Parathyroid adenoma (tissue), 2 donors: ENCODE measurements at regions not wholly inside any gene's neighbourhood (a gene's known extent, or its start where the extent isn't known, plus 50 kb on each side); places are given as distances from the start of the nearest gene placed in this dataset.

Experiments
- H2AFZ ChIP-seq: fragments of 300-600 bp; sonication (generic); one replicate; pipeline ENCODE4 v1.7.0; 2017; ENCODE audit warnings: antibody characterized with exemption, mild to moderate bottlenecking
- H3K27ac ChIP-seq: fragments of 300-600 bp; sonication (generic); one replicate; pipeline ENCODE4 v1.7.0; 2017
- H3K27me3 ChIP-seq: fragments of 300-600 bp; sonication (generic); one replicate; pipeline ENCODE4 v1.7.0; 2017; ENCODE audit warnings: low read length; ENCODE audit not compliant: control insufficient read depth, insufficient read depth
- H3K36me3 ChIP-seq: fragments of 300-600 bp; sonication (generic); one replicate; pipeline ENCODE4 v1.7.0; 2017; ENCODE audit warnings: low read length; ENCODE audit not compliant: control insufficient read depth, insufficient read depth
- H3K4me1 ChIP-seq: fragments of 300-600 bp; sonication (generic); one replicate; pipeline ENCODE4 v1.7.0; 2017; ENCODE audit warnings: control low read depth
- H3K4me2 ChIP-seq: fragments of 300-600 bp; sonication (generic); one replicate; pipeline ENCODE4 v1.7.0; 2017; ENCODE audit warnings: low read length
- H3K4me3 ChIP-seq: fragments of 300-600 bp; sonication (generic); one replicate; pipeline ENCODE4 v1.7.0; 2017; ENCODE audit warnings: low read depth, low read length
- H3K79me2 ChIP-seq: fragments of 300-600 bp; sonication (generic); one replicate; pipeline ENCODE4 v1.7.0; 2017; ENCODE audit warnings: control low read depth
- H3K9ac ChIP-seq: fragments of 300-600 bp; sonication (generic); one replicate; pipeline ENCODE4 v1.7.0; 2017; ENCODE audit warnings: mild to moderate bottlenecking
- H3K9me3 ChIP-seq: fragments of 300-600 bp; sonication (generic); one replicate; pipeline ENCODE4 v1.7.0; 2017; ENCODE audit warnings: low read length; ENCODE audit not compliant: control insufficient read depth
- TF ChIP-seq, protein P1 (sequence below): fragments of 300-600 bp; sonication (generic); IDR thresholded peaks from one replicate; pipeline ENCODE4 v1.7.0; 2017; ENCODE audit warnings: antibody characterized with exemption, mild to moderate bottlenecking
- donor health status: primary hyperparathyroidism.

DNA sequence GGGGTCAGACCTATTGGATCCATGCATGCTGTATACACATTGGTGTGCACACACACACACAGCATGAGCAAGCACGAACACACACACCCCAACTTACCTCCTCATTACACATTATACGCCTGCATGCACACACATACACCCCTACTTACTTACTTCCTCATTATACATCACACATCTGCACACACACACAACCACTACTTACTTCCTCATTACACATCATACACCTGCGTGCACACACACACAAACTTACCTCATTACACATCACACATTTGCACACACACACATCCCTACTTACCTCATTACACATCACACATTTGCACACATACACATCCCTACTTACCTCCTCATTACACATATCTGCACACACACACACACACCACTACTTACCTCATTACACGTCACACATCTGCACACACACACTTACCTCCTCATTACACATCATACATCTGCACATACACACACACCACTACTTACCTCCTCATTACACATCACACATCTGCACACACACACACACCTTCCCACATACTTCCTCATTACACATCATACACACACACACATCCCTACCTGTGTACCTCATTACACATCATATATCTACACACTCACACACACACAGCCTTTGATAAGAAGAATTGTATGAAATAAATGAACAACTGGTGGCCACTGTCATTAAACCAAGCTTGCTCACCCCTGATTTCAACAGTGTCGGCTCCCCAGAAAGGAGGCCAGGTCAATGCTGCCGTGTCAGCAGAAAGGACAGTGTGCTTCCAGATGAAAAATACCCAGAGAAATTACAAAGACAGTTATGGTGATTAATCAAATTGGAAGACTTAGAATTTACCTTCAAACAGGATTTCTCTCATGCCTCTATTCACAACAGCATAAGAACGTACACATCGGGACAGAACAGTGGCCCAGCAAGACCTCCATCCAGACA lies 117.8 kb downstream of the SETD4 start:
- no peaks in the 10 kb centered on the region for H3K9me3 ChIP-seq
- TF ChIP-seq, protein P1, sequence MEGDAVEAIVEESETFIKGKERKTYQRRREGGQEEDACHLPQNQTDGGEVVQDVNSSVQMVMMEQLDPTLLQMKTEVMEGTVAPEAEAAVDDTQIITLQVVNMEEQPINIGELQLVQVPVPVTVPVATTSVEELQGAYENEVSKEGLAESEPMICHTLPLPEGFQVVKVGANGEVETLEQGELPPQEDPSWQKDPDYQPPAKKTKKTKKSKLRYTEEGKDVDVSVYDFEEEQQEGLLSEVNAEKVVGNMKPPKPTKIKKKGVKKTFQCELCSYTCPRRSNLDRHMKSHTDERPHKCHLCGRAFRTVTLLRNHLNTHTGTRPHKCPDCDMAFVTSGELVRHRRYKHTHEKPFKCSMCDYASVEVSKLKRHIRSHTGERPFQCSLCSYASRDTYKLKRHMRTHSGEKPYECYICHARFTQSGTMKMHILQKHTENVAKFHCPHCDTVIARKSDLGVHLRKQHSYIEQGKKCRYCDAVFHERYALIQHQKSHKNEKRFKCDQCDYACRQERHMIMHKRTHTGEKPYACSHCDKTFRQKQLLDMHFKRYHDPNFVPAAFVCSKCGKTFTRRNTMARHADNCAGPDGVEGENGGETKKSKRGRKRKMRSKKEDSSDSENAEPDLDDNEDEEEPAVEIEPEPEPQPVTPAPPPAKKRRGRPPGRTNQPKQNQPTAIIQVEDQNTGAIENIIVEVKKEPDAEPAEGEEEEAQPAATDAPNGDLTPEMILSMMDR, result no peak
- no peaks in the 10 kb centered on the region for H3K4me1 ChIP-seq
- no peaks in the 10 kb centered on the region for H3K36me3 ChIP-seq
- no peak overlapping the region for H3K4me2 ChIP-seq
- no peaks in the 10 kb centered on the region for H3K27me3 ChIP-seq
- H3K79me2 ChIP-seq, result no peaks in the 10 kb centered on the region
- H3K9ac ChIP-seq, result no peak overlapping the region
- H3K27ac ChIP-seq, result no peak overlapping the region
- H2AFZ ChIP-seq, result no peak overlapping the region
- H3K4me3 ChIP-seq, result no peak overlapping the region

DNA sequence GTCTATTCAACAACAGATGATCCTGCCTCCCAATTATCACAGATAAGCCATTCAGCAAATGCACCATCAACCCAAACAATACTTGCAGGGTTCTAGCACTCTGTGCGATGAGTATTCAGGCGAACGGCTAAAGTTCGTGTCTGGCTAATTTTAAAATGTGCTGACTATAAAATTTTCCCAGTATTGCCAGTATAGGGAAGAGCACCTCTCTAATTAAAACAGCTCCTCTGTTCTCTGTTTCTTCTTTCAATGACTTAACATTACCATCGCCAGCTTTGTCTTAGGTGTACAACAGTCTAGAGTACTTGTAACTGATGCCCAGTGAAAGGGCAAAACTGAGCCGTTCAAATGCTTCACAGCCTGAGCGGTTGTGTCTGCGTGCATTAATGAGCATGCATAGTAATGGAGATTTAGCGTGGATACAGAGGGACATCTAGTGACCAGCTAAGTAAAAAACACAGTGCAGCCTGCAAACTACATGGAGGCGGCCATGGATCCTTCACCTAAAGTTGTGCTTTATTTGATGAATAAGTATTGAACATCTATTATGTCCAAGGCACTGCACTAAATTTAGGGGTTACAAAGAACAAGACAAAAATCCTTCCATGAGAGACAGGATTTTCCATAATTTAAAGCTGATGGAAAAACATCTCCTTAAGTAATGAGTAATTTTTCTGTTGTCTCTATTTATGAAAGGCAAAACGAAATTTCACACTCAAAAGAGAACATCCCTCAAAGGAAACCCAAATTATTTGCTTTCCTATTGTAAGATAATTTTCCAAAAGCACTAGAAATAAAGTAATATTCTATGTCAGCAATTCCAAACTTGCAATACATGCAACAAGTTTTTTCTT lies 120.0 kb downstream of the SETD4 start:
- peak overlapping the region; percentile 35 for H3K4me2 ChIP-seq
- H3K27ac ChIP-seq, result no peak overlapping the region
- H3K36me3 ChIP-seq, result no peaks in the 10 kb centered on the region
- H3K4me3 ChIP-seq, result no peak overlapping the region
- no peaks in the 10 kb centered on the region for H3K79me2 ChIP-seq
- H2AFZ ChIP-seq, result no peak overlapping the region
- H3K27me3 ChIP-seq, result no peaks in the 10 kb centered on the region
- H3K9me3 ChIP-seq, result no peaks in the 10 kb centered on the region
- H3K9ac ChIP-seq, result no peak overlapping the region
- H3K4me1 ChIP-seq, result no peaks in the 10 kb centered on the region
- TF ChIP-seq, protein P1, result peak; percentile 25

DNA sequence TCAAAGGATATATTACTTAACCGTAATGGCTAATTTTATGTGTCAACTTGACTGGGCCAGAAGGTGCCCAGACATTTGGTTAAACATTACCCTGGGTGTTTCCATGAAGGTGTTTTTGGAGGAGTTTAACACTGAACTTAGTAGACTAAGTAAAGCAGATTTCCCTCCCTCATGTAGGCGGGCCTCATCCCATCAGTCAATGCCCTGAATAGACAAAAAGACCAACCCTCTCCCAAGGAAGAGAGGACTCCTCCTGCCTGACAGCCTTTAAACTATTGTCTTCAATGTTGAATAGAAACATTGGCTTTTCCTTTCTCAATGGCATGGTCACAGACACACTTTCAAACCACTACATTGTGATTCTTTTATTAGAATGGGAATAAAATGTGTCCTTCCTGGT lies 121.9 kb downstream of the SETD4 start:
- Histone ChIP-seq H3K4me3 (no peak overlapping the region), H3K9ac (no peak overlapping the region), H3K36me3 (no peaks in the 10 kb centered on the region), H3K4me2 (no peak overlapping the region), H3K79me2 (no peaks in the 10 kb centered on the region), H3K27ac (no peak overlapping the region), H3K9me3 (no peaks in the 10 kb centered on the region), H3K4me1 (no peaks in the 10 kb centered on the region), H3K27me3 (no peaks in the 10 kb centered on the region), H2AFZ (no peak overlapping the region)
- TF ChIP-seq, protein P1, result no peak

DNA sequence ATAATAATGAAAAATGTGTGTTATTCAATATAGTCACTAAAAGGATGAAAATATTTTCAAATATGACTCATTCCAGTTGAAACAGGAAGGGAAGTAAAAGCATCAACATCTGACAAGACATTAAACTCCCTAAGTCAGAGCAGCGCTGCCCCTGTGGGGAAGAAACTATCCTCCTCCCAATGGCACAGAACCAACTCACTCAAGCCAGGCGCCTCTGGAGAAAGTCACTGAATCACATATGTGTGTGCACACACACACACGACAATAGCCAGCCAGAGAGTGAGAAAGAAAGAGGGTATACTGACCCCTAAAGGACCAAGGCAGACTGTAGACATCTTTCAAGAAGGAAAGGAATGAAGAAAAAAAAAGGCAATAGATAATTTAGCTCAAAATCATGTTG lies 126.9 kb downstream of the SETD4 start:
- no peaks in the 10 kb centered on the region for H3K36me3 ChIP-seq

More for the DNA sequence above, 126.9 kb downstream of the SETD4 start:
- H3K9me3 ChIP-seq, result no peaks in the 10 kb centered on the region
- H3K9ac ChIP-seq, result no peak overlapping the region
- H2AFZ ChIP-seq, result no peak overlapping the region
- H3K4me1 ChIP-seq, result no peaks in the 10 kb centered on the region
- H3K27me3 ChIP-seq, result no peaks in the 10 kb centered on the region
- H3K4me3 ChIP-seq, result no peak overlapping the region
- H3K27ac ChIP-seq, result no peak overlapping the region
- TF ChIP-seq, protein P1, result no peak
- no peak overlapping the region for H3K4me2 ChIP-seq
- no peaks in the 10 kb centered on the region for H3K79me2 ChIP-seq
